SU-DHL-6 (cell line): ENCODE measurements at regions not wholly inside any gene's neighbourhood (a gene's known extent, or its start where the extent isn't known, plus 50 kb on each side); places are given as distances from the start of the nearest gene placed in this dataset.

Experiments
- H2AFZ ChIP-seq: fragments of 200-600 bp; sonication (generic); 2 replicates; pipeline ENCODE4 v1.6.1; 2014; ENCODE audit warnings: low read depth, mild to moderate bottlenecking, moderate library complexity, mixed read lengths, antibody characterized with exemption, low read length; ENCODE audit not compliant: severe bottlenecking
- H3F3A ChIP-seq: fragments of 200-600 bp; shearing (Covaris generic); 2 replicates; pipeline ENCODE4 v1.6.0; 2016; ENCODE audit warnings: antibody characterized with exemption, mild to moderate bottlenecking; ENCODE audit not compliant: insufficient read depth
- H3K27ac ChIP-seq: fragments of 200-600 bp; sonication (generic); 2 replicates; pipeline ENCODE4 v1.5.1; 2016; ENCODE audit warnings: low read depth, mild to moderate bottlenecking, low read length, moderate library complexity, mixed read lengths
- H3K27me3 ChIP-seq: fragments of 200-600 bp; sonication (generic), shearing (Covaris generic); 2 replicates; pipeline ENCODE4 v1.6.0; 2014; ENCODE audit warnings: mild to moderate bottlenecking, low read length
- H3K36me3 ChIP-seq: fragments of 200-600 bp; sonication (generic); 2 replicates; pipeline ENCODE4 v1.6.1; 2014; ENCODE audit warnings: mild to moderate bottlenecking, low read length, mixed read lengths
- H3K4me2 ChIP-seq: fragments of 300-600, 200-600 bp; shearing (Covaris generic), sonication (generic); 2 replicates; pipeline ENCODE4 v1.6.0; 2014; ENCODE audit warnings: low read length, low read depth, mild to moderate bottlenecking; ENCODE audit not compliant: poor library complexity, severe bottlenecking
- H3K4me3 ChIP-seq: fragments of 200-600 bp; sonication (generic); 2 replicates; pipeline ENCODE4 v1.5.1; 2014; ENCODE audit warnings: antibody characterized with exemption, low read length, mild to moderate bottlenecking, mixed read lengths; ENCODE audit not compliant: insufficient read depth, poor library complexity, severe bottlenecking
- H3K79me2 ChIP-seq: fragments of 200-600 bp; sonication (generic); 2 replicates; pipeline ENCODE4 v1.6.1; 2014; ENCODE audit warnings: mild to moderate bottlenecking, low read length, moderate library complexity; ENCODE audit not compliant: insufficient read depth
- H3K9ac ChIP-seq: fragments of 200-600 bp; sonication (generic); 2 replicates; pipeline ENCODE4 v1.7.0; 2014; ENCODE audit warnings: mild to moderate bottlenecking, low read length
- H3K9me2 ChIP-seq: fragments of 200-600 bp; sonication (generic); replicated peaks from 2 replicates; pipeline ENCODE4 v1.6.1; 2014; ENCODE audit warnings: low read length; ENCODE audit not compliant: insufficient read depth
- H3K9me3 ChIP-seq: fragments of 200-600 bp; sonication (generic); 2 replicates; pipeline ENCODE4 v1.6.1; 2014; ENCODE audit warnings: low read length, mixed read lengths; ENCODE audit not compliant: insufficient read depth
- H4K20me1 ChIP-seq: fragments of 200-600 bp; sonication (generic); 2 replicates; pipeline ENCODE4 v1.6.1; 2014; ENCODE audit warnings: low read depth, mild to moderate bottlenecking, antibody characterized with exemption, low read length, moderate library complexity, mixed read lengths
- EZH2phosphoT487 ChIP-seq: fragments of 200-600 bp; sonication (generic), shearing (Covaris generic); conservative IDR thresholded peaks from 2 replicates; pipeline ENCODE4 v1.6.1; 2018; ENCODE audit warnings: mild to moderate bottlenecking, antibody characterized with exemption, low read length, moderate library complexity, mixed read lengths
- TF ChIP-seq, protein P1 (sequence below): fragments of 200-600 bp; sonication (generic); IDR thresholded peaks from one replicate; pipeline ENCODE4 v1.5.1; 2017; ENCODE audit warnings: antibody characterized with exemption, mild to moderate bottlenecking, low read length, moderate library complexity; ENCODE audit not compliant: insufficient read depth, poor library complexity, severe bottlenecking

GRCh38 chr10:52481986-52482555, 168.0 kb downstream of the DKK1 start:
- Histone ChIP-seq H4K20me1 (no peaks in the 10 kb centered on the region), H3K9me3 (no peaks in the 10 kb centered on the region), H3K27me3 (no peaks in the 10 kb centered on the region), H3K9ac (no peak overlapping the region), H3K36me3 (no peaks in the 10 kb centered on the region), H3K9me2 (no peaks in the 10 kb centered on the region), H2AFZ (no peak overlapping the region), H3K4me2 (no peak overlapping the region), H3K79me2 (no peaks in the 10 kb centered on the region), H3K4me3 (no peak overlapping the region), H3F3A (no peaks in the 10 kb centered on the region), H3K27ac (no peak overlapping the region)
- TF ChIP-seq, protein P1, sequence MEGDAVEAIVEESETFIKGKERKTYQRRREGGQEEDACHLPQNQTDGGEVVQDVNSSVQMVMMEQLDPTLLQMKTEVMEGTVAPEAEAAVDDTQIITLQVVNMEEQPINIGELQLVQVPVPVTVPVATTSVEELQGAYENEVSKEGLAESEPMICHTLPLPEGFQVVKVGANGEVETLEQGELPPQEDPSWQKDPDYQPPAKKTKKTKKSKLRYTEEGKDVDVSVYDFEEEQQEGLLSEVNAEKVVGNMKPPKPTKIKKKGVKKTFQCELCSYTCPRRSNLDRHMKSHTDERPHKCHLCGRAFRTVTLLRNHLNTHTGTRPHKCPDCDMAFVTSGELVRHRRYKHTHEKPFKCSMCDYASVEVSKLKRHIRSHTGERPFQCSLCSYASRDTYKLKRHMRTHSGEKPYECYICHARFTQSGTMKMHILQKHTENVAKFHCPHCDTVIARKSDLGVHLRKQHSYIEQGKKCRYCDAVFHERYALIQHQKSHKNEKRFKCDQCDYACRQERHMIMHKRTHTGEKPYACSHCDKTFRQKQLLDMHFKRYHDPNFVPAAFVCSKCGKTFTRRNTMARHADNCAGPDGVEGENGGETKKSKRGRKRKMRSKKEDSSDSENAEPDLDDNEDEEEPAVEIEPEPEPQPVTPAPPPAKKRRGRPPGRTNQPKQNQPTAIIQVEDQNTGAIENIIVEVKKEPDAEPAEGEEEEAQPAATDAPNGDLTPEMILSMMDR = no peak
- TF ChIP-seq EZH2phosphoT487 = no peak

DNA sequence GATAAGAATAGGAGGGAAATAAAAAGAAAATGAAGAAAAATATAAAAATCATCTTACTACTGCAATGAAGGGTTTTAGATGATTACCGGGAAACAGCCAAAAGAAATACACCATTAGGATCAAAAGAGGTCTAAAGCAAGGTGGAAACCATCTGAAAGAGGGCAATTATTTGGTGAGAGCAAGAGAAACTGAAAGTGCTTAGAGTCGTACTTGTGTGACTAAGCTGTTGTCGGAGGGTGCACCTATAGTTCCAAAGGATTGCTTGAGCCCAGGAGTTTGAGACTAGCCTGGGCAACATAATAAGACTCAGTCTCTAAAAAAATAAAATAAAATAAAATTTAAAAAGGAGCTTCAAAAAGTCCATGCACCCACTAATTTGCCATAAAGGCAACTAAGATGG, 169.5 kb downstream of the DKK1 start:
- Histone ChIP-seq H3K4me2 (no peak overlapping the region), H3K79me2 (no peaks in the 10 kb centered on the region), H3K9me3 (no peaks in the 10 kb centered on the region), H3K9ac (no peak overlapping the region), H3K36me3 (no peaks in the 10 kb centered on the region), H3K27me3 (no peaks in the 10 kb centered on the region), H3K9me2 (no peaks in the 10 kb centered on the region), H3K4me3 (no peak overlapping the region), H3F3A (no peaks in the 10 kb centered on the region), H2AFZ (no peak overlapping the region), H4K20me1 (no peaks in the 10 kb centered on the region), H3K27ac (no peak overlapping the region)
- no peak for TF ChIP-seq EZH2phosphoT487
- TF ChIP-seq, protein P1 = no peak

DNA sequence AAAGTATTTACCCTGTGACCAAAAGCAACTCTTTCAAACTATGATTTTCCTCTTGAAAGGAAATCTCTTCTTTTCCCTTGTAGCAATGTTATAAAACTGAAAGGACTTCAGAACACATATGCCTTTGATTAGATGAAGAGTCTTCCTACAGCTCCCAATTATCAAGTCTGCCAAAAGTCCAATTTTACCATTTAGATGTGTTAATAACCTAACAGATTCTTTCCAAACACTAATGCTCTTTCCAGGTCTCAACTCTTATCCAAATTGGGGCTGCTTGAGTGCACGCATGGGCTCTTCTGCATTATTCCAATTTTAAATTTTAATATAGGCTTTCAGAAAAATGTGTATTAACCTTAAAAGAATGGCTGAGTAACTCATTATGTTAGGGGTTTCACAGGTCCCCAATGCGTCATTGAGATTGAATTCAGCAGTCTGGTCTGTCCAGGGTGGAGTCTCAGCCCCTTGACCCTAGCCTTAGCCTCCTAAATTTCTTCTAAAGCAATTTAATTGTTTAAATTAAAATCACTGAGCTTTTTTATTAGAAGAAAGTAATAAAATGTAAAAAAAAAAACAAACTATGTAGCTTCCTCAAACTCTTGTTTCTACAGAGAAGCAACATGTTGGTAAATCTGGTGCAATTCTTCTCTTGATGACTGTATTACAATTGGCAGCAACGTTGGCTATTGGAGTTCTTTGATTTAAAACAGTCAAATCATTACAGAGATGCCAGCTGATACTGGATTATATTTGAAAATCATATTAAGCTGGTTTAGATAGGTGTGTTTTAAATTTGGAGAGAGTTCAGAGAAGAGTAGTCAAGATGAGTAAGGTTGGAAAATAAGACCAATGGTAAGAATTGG, 170.4 kb downstream of the DKK1 start:
- Histone ChIP-seq H3K27me3 (no peaks in the 10 kb centered on the region), H3F3A (no peaks in the 10 kb centered on the region), H3K36me3 (no peaks in the 10 kb centered on the region), H3K4me2 (no peak overlapping the region), H4K20me1 (no peaks in the 10 kb centered on the region), H3K9me2 (no peaks in the 10 kb centered on the region), H3K9me3 (no peaks in the 10 kb centered on the region), H3K79me2 (no peaks in the 10 kb centered on the region), H3K27ac (no peak overlapping the region), H3K4me3 (no peak overlapping the region), H2AFZ (no peak overlapping the region), H3K9ac (no peak overlapping the region)
- no peak for TF ChIP-seq EZH2phosphoT487
- TF ChIP-seq, protein P1 = no peak
